CD4-positive, CD25-positive, alpha-beta regulatory T cell (primary cell): ENCODE measurements at regions not wholly inside any gene's neighbourhood (a gene's known extent, or its start where the extent isn't known, plus 50 kb on each side); places are given as distances from the start of the nearest gene placed in this dataset.

Experiments
- ATAC-seq, 2 donors: fragments of 150-1000 bp; cut with Tn5 transposase; one replicate each; pipeline ENCODE4 v1.10.0; 2021; ENCODE audit warnings: low read depth in 2 of 2, moderate number of reproducible peaks in 2 of 2, moderate library complexity in 1 of 2
- DNase-seq, 3 donors: peaks; one replicate each; pipeline versions ENCODE4 v3.0.0 to v3.0.0-alpha.2; 2012 to 2022; ENCODE audit warnings: mixed read lengths in 1 of 3
- H3K27ac ChIP-seq: one replicate; pipeline ENCODE4 v1.7.0; 2013; ENCODE audit warnings: mild to moderate bottlenecking, low read length; ENCODE audit not compliant: insufficient read depth, poor library complexity, severe bottlenecking
- H3K27me3 ChIP-seq: one replicate; pipeline ENCODE4 v1.7.0; 2013; ENCODE audit warnings: low read length; ENCODE audit not compliant: control insufficient read depth, insufficient read depth
- H3K36me3 ChIP-seq: one replicate; pipeline ENCODE4 v1.7.0; 2013; ENCODE audit warnings: mild to moderate bottlenecking, low read length, moderate library complexity; ENCODE audit not compliant: control insufficient read depth, insufficient read depth
- H3K4me1 ChIP-seq: 2 replicates; pipeline ENCODE4 v1.7.0; 2013; ENCODE audit warnings: mild to moderate bottlenecking, low read length; ENCODE audit not compliant: insufficient read depth, control insufficient read depth, poor library complexity, severe bottlenecking
- H3K4me3 ChIP-seq: one replicate; pipeline ENCODE4 v1.7.0; 2013; ENCODE audit warnings: low read depth, mild to moderate bottlenecking, low read length, moderate library complexity
- H3K9me3 ChIP-seq, 2 experiments: 1 replicate in 1 of 2; 2 replicates in 1 of 2; pipeline ENCODE4 v1.7.0; 2013; ENCODE audit warnings: low read length in 2 of 2, mild to moderate bottlenecking in 1 of 2, moderate library complexity in 1 of 2; ENCODE audit not compliant: control insufficient read depth in 2 of 2
- H3K27ac Mint-ChIP-seq, 3 donors: one replicate each; pipeline ENCODE4 v1.8.0; 2020 to 2022; ENCODE audit warnings: mild to moderate bottlenecking in 3 of 3, mixed read lengths in 3 of 3, moderate library complexity in 2 of 3
- H3K27me3 Mint-ChIP-seq: one replicate; pipeline ENCODE4 v1.8.0; 2022; ENCODE audit warnings: mild to moderate bottlenecking, mixed read lengths
- H3K36me3 Mint-ChIP-seq: one replicate; pipeline ENCODE4 v1.8.0; 2020; ENCODE audit warnings: mixed read lengths
- H3K4me1 Mint-ChIP-seq, 4 donors: one replicate each; pipeline ENCODE4 v1.8.0; 2020 to 2022; ENCODE audit warnings: mixed read lengths in 4 of 4, mild to moderate bottlenecking in 1 of 4
- H3K4me3 Mint-ChIP-seq, 4 donors: one replicate each; pipeline ENCODE4 v1.8.0; 2020 to 2022; ENCODE audit warnings: mild to moderate bottlenecking in 4 of 4, mixed read lengths in 4 of 4, moderate library complexity in 3 of 4
- H3K9me3 Mint-ChIP-seq, 7 donors: one replicate each; pipeline ENCODE4 v1.8.0; 2020 to 2022; ENCODE audit warnings: mixed read lengths in 7 of 7, mild to moderate bottlenecking in 3 of 7, moderate library complexity in 2 of 7

DNA sequence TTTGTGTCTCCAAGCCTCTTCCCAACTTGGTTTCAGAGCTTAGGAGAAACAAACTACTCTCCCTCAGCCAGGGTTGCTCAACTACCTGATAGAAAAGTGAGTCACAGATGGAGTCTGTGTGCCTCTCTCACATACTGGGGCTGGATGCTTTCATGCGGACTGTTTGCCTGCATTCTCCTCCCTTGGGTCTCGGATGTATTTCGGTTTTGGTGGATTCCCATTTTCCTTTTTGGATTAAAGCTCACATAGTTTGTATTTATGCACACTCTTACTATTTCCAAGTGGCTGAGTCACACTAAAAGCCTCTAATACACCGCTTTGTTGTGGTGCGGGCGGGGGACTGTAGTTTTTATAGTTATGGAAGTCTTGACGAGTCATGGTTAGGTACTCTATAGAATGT is 505.4 kb downstream of the LRFN5 start:
- Mint-ChIP-seq H3K27ac (no peak overlapping the region), H3K4me1 (no peaks in the 10 kb centered on the region), H3K9me3 (peaks cover 0 to 32% (median 8%) of the 10 kb centered on the region in 7 donors), H3K4me3 (no peak overlapping the region), H3K36me3 (peaks cover 3% of the 10 kb centered on the region), H3K27me3 (no peaks in the 10 kb centered on the region)
- no peak overlapping the region for H3K4me3 ChIP-seq
- no peak overlapping the region for H3K27ac ChIP-seq
- peaks cover 0 to 31% of the 10 kb centered on the region in 2 experiments for H3K9me3 ChIP-seq
- no peaks in the 10 kb centered on the region for H3K36me3 ChIP-seq
- no peaks in the 10 kb centered on the region for H3K27me3 ChIP-seq
- no peak for ATAC-seq
- no peak for DNase-seq
- no peaks in the 10 kb centered on the region for H3K4me1 ChIP-seq

DNA sequence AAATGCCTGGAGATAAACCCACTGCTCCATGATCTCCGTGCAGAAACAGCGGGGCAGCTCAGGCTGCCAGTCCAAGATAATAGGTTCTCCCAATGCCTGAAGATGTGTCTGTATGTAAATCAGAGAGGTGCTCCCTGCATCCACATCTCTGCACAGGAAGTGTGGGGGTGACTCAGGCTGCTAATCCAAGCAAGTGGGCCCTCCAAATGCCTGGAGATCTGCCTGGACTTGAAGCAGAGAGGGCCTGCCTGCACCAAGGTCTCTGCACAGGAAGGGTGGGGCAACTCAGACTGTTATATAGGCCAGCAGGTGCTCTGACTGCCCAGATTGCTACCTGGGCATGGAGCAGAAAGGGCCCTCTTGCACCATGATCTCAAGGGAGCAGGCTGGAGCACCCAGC is 504.7 kb downstream of the LRFN5 start:
- Histone ChIP-seq H3K4me1 (no peaks in the 10 kb centered on the region), H3K36me3 (no peaks in the 10 kb centered on the region), H3K9me3 (peaks cover 0 to 31% of the 10 kb centered on the region in 2 experiments), H3K27ac (no peak overlapping the region), H3K4me3 (no peak overlapping the region), H3K27me3 (no peaks in the 10 kb centered on the region)
- Mint-ChIP-seq H3K4me1 (no peaks in the 10 kb centered on the region), H3K9me3 (peaks cover 0 to 34% (median 8%) of the 10 kb centered on the region in 7 donors), H3K27me3 (no peaks in the 10 kb centered on the region), H3K27ac (no peak overlapping the region), H3K4me3 (no peak overlapping the region), H3K36me3 (peaks cover 3% of the 10 kb centered on the region)
- DNase-seq (no peak), ATAC-seq (no peak)

DNA sequence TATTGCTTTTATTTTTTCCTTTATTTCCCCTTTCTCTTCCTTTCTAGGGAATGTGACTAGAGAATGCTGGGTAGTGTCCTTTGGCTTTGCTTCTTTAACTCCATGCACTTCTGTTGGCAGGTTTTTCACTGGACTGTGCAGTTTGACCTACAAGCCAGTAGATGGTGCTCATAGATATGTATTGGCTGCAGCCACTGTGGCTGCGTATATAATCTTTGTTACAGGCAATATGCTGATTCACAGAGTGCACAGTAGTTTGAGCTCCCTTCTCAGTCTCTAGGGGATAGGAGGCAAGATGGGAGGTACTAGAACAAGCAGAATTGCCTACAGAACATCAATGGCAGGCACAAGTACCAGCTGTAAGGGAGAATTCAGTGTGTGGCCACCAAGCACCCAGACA is 503.5 kb downstream of the LRFN5 start:
- Histone ChIP-seq H3K4me1 (no peaks in the 10 kb centered on the region), H3K9me3 (peaks cover 0 to 31% of the 10 kb centered on the region in 2 experiments), H3K27ac (no peak overlapping the region), H3K4me3 (no peak overlapping the region), H3K27me3 (no peaks in the 10 kb centered on the region), H3K36me3 (no peaks in the 10 kb centered on the region)
- Mint-ChIP-seq H3K4me1 (no peaks in the 10 kb centered on the region), H3K27me3 (no peaks in the 10 kb centered on the region), H3K27ac (no peak overlapping the region), H3K9me3 (peaks cover 0 to 34% (median 8%) of the 10 kb centered on the region in 7 donors), H3K36me3 (peaks cover 3% of the 10 kb centered on the region), H3K4me3 (no peak overlapping the region)
- DNase-seq: no peak
- ATAC-seq: no peak

DNA sequence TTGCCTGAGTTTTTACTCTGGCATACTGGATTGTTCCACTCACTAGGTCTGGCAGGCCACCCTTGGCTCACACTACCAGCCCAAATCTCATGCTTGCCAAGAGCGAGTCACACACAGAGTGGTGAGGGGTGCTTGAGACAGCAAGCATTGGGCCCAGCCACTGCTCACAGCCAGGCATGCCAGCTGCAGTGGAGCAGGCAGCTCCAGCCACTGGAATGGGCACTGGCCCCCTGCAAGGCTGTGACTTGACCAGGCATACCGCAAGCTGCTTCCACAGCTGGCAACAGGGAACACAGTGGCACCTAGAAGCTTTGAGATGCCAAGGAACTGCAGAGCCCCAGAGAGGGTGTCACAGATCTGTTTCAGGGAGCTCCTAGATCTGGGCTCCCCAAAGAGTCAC is 488.5 kb downstream of the LRFN5 start:
- Histone ChIP-seq H3K36me3 (no peaks in the 10 kb centered on the region), H3K27me3 (no peaks in the 10 kb centered on the region), H3K9me3 (peaks cover 6 to 10% of the 10 kb centered on the region in 2 experiments), H3K4me3 (no peak overlapping the region), H3K27ac (no peak overlapping the region), H3K4me1 (no peaks in the 10 kb centered on the region)
- H3K36me3 Mint-ChIP-seq: no peaks in the 10 kb centered on the region
- no peak overlapping the region for H3K4me3 Mint-ChIP-seq
- DNase-seq (no peak), ATAC-seq (no peak)
- no peaks in the 10 kb centered on the region for H3K27me3 Mint-ChIP-seq
- no peaks in the 10 kb centered on the region for H3K4me1 Mint-ChIP-seq
- no peak overlapping the region for H3K27ac Mint-ChIP-seq
- H3K9me3 Mint-ChIP-seq: peaks cover 4 to 22% (median 7%) of the 10 kb centered on the region in 7 donors

- H3K36me3 Mint-ChIP-seq: no peaks in the 10 kb centered on the region
These were observed 483.4 kb downstream of the LRFN5 start for GRCh38 chr14:42090122-42090521.

DNA sequence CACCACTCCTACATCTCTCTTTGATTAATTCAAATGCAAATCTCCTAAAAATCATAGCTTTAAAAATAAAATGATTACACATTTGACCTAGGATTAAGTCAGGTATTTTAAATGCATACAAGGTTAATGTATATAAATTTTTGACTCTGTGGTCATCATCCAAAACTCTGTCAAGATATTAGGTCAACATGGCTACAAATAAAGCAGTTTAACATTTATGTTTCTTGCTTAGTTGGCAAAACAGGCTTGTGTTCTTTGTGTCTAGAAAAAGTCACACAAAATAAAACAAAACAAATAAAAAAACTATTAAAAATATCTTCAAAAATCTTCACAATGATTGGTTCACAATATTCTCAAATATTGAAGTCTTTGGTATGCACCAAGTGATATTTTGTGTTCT is 473.2 kb downstream of the LRFN5 start:
- Histone ChIP-seq H3K9me3 (no peaks in the 10 kb centered on the region), H3K4me3 (no peak overlapping the region), H3K27ac (no peak overlapping the region), H3K4me1 (no peaks in the 10 kb centered on the region), H3K36me3 (no peaks in the 10 kb centered on the region), H3K27me3 (no peaks in the 10 kb centered on the region)
- H3K4me3 Mint-ChIP-seq: no peak overlapping the region
- no peaks in the 10 kb centered on the region for H3K36me3 Mint-ChIP-seq
- H3K9me3 Mint-ChIP-seq: peaks cover 2 to 17% (median 4%) of the 10 kb centered on the region in 7 donors
- H3K27ac Mint-ChIP-seq: no peak overlapping the region
- no peak for DNase-seq
- no peak for ATAC-seq
- H3K4me1 Mint-ChIP-seq: no peaks in the 10 kb centered on the region
- H3K27me3 Mint-ChIP-seq: no peaks in the 10 kb centered on the region

More at GRCh38 chr14:42090122-42090521, 483.4 kb downstream of the LRFN5 start:
- H3K9me3 Mint-ChIP-seq: peaks cover 0 to 21% (median 6%) of the 10 kb centered on the region in 7 donors
- Histone ChIP-seq H3K27me3 (no peaks in the 10 kb centered on the region), H3K27ac (no peak overlapping the region), H3K4me1 (no peaks in the 10 kb centered on the region), H3K36me3 (no peaks in the 10 kb centered on the region), H3K4me3 (no peak overlapping the region), H3K9me3 (peaks cover 0 to 14% of the 10 kb centered on the region in 2 experiments)
- DNase-seq (no peak), ATAC-seq (no peak)
- no peak overlapping the region for H3K27ac Mint-ChIP-seq
- H3K4me1 Mint-ChIP-seq: no peaks in the 10 kb centered on the region
- no peaks in the 10 kb centered on the region for H3K27me3 Mint-ChIP-seq
- H3K4me3 Mint-ChIP-seq: no peak overlapping the region

GRCh38 chr14:42078345-42078744 is 471.7 kb downstream of the LRFN5 start:
- ATAC-seq (no peak), DNase-seq (no peak)
- no peaks in the 10 kb centered on the region for H3K4me1 ChIP-seq
- no peak overlapping the region for H3K4me3 ChIP-seq
- H3K9me3 ChIP-seq: no peaks in the 10 kb centered on the region
- H3K36me3 Mint-ChIP-seq: no peaks in the 10 kb centered on the region
- no peaks in the 10 kb centered on the region for H3K4me1 Mint-ChIP-seq
- peaks cover 0 to 21% (median 4%) of the 10 kb centered on the region in 7 donors for H3K9me3 Mint-ChIP-seq
- no peak overlapping the region for H3K27ac Mint-ChIP-seq
- no peaks in the 10 kb centered on the region for H3K27me3 Mint-ChIP-seq
- H3K36me3 ChIP-seq: no peaks in the 10 kb centered on the region
- no peak overlapping the region for H3K4me3 Mint-ChIP-seq
- no peak overlapping the region for H3K27ac ChIP-seq
- H3K27me3 ChIP-seq: no peaks in the 10 kb centered on the region

GRCh38 chr14:42070031-42070430 is 463.4 kb downstream of the LRFN5 start:
- no peaks in the 10 kb centered on the region for H3K4me1 Mint-ChIP-seq
- no peaks in the 10 kb centered on the region for H3K27me3 ChIP-seq
- no peak overlapping the region for H3K27ac ChIP-seq
- H3K36me3 ChIP-seq: no peaks in the 10 kb centered on the region
- no peak overlapping the region for H3K4me3 Mint-ChIP-seq
- H3K9me3 Mint-ChIP-seq: peaks cover 0 to 22% (median 4%) of the 10 kb centered on the region in 7 donors
- H3K4me1 ChIP-seq: no peaks in the 10 kb centered on the region
- no peak overlapping the region for H3K27ac Mint-ChIP-seq
- no peak for DNase-seq
- H3K36me3 Mint-ChIP-seq: no peaks in the 10 kb centered on the region
- H3K27me3 Mint-ChIP-seq: no peaks in the 10 kb centered on the region
- no peak overlapping the region for H3K4me3 ChIP-seq
- no peaks in the 10 kb centered on the region for H3K9me3 ChIP-seq
- no peak for ATAC-seq
